HCT116 (cell line): ENCODE measurements at regions not wholly inside any gene's neighbourhood (a gene's known extent, or its start where the extent isn't known, plus 50 kb on each side); places are given as distances from the start of the nearest gene placed in this dataset.

ENCODE experiments used
- ATAC-seq: fragments of 200-7000 bp; cut with Tn5 transposase; 2 replicates; pipeline ENCODE4 v1.9.1; 2020; ENCODE audit warnings: mild to moderate bottlenecking, moderate library complexity
- BruUV-seq: library from RNA; stranded (reverse); fragments of 400-500 nt; replicated peaks from 2 replicates; lab custom pipeline; 2021; lab: Mats Ljungman, UMichigan
- CTCF ChIA-PET: fragments of 300-600 bp; sonication (Branson Sonifier 250); formaldehyde crosslinking; loops from one replicate; lab custom pipeline; 2021; ENCODE audit warnings: antibody characterized with exemption; lab: Charles Lee
- POLR2A ChIA-PET: fragments of 300-600, 350-600 bp; sonication (Branson Sonifier 250); formaldehyde crosslinking; loops from one replicate; lab custom pipeline; 2021; ENCODE audit warnings: antibody characterized with exemption; lab: Charles Lee
- RAD21 ChIA-PET, 2 experiments: fragments of 300-600 bp; sonication (Branson Sonifier 250); formaldehyde crosslinking; loops; one replicate each; lab custom pipeline; 2023; ENCODE audit warnings: low total read pairs in 2 of 2; ENCODE audit not compliant: uncharacterized antibody in 2 of 2, unreplicated experiment in 2 of 2, low non-redundant PET in 1 of 2; lab: Charles Lee
- DNase-seq: peaks from one replicate; pipeline ENCODE4 v3.0.0-alpha.2; 2010; ENCODE audit warnings: low read depth, low spot score
- H2AFZ ChIP-seq: fragments of 200-600 bp; shearing (Covaris generic), sonication (generic); 2 replicates; pipeline ENCODE4 v1.6.1; 2017; ENCODE audit warnings: low read depth, mixed run types, mixed read lengths, antibody characterized with exemption, low read length; ENCODE audit not compliant: poor library complexity, severe bottlenecking
- H3K27ac ChIP-seq: 2 replicates; pipeline ENCODE4 v1.5.1; 2012; ENCODE audit warnings: low read depth, low read length
- H3K27me3 ChIP-seq: fragments of 200-600 bp; sonication (generic); 2 replicates; pipeline ENCODE4 v1.6.1; 2016; ENCODE audit warnings: mixed run types, low read length, mixed read lengths; ENCODE audit not compliant: insufficient read depth
- H3K36me3 ChIP-seq, 2 experiments: fragments of 200-500 bp in 1 of 2; fragments of 200-600 bp in 1 of 2; sonication (Bioruptor generic) in 1 of 2; sonication (generic) in 1 of 2; 2 replicates each; pipeline versions ENCODE4 v1.5.1 to v1.6.1; 2014 to 2016; ENCODE audit warnings: low read length in 2 of 2, inconsistent platforms in 1 of 2, mixed read lengths in 1 of 2, mixed run types in 1 of 2; ENCODE audit not compliant: insufficient read depth in 2 of 2, control insufficient read depth in 1 of 2
- H3K4me1 ChIP-seq, 2 experiments: fragments of 200-600 bp in 1 of 2; sonication (generic) in 1 of 2; 2 replicates each; pipeline versions ENCODE4 v1.5.1 to v1.6.1; 2012 to 2017; ENCODE audit warnings: low read length in 2 of 2, inconsistent platforms in 1 of 2, mild to moderate bottlenecking in 1 of 2, mixed read lengths in 1 of 2, mixed run types in 1 of 2, moderate library complexity in 1 of 2; ENCODE audit not compliant: insufficient read depth in 2 of 2, control insufficient read depth in 1 of 2
- H3K4me2 ChIP-seq: fragments of 200-600 bp; sonication (generic); 2 replicates; pipeline ENCODE4 v1.6.1; 2017; ENCODE audit warnings: mixed run types, low read length, mixed read lengths
- H3K4me3 ChIP-seq, 2 experiments: fragments of 200-600 bp in 1 of 2; sonication (generic) in 1 of 2; replicated peaks in 1 of 2; 2 replicates each; pipeline ENCODE4 v1.5.1; 2011 to 2016; ENCODE audit warnings: low read length in 2 of 2, control low read depth in 1 of 2, low read depth in 1 of 2, mild to moderate bottlenecking in 1 of 2, mixed read lengths in 1 of 2, mixed run types in 1 of 2
- H3K79me2 ChIP-seq: fragments of 200-600 bp; sonication (generic); 2 replicates; pipeline ENCODE4 v1.6.1; 2017; ENCODE audit warnings: mild to moderate bottlenecking, mixed run types, low read length, moderate library complexity, mixed read lengths; ENCODE audit not compliant: insufficient read depth
- H3K9ac ChIP-seq: fragments of 200-600 bp; sonication (generic); 2 replicates; pipeline ENCODE4 v1.6.1; 2016; ENCODE audit warnings: low read length, mixed read lengths
- H3K9me2 ChIP-seq: fragments of 200-600 bp; sonication (generic), shearing (Covaris generic); 2 replicates; pipeline ENCODE4 v1.6.1; 2017; ENCODE audit warnings: mixed run types, mild to moderate bottlenecking, moderate library complexity; ENCODE audit not compliant: insufficient read depth
- H3K9me3 ChIP-seq, 2 experiments: fragments of 200-500 bp in 1 of 2; fragments of 200-600 bp in 1 of 2; sonication (Bioruptor generic) in 1 of 2; sonication (generic) in 1 of 2; 2 replicates each; pipeline ENCODE4 v1.6.1; 2014 to 2017; ENCODE audit warnings: low read length in 2 of 2, mixed read lengths in 2 of 2, inconsistent platforms in 1 of 2, low read depth in 1 of 2, mild to moderate bottlenecking in 1 of 2, mixed run types in 1 of 2, moderate library complexity in 1 of 2; ENCODE audit not compliant: control insufficient read depth in 1 of 2, insufficient read depth in 1 of 2
- H4K20me1 ChIP-seq: fragments of 200-600 bp; sonication (generic), shearing (Covaris generic); 2 replicates; pipeline ENCODE4 v1.6.1; 2017; ENCODE audit warnings: mixed run types, mild to moderate bottlenecking, moderate library complexity; ENCODE audit not compliant: insufficient read depth
- CBX3 ChIP-seq: IDR thresholded peaks from 2 replicates; pipeline ENCODE4 v1.6.1; 2012; ENCODE audit warnings: low read depth
- CEBPB ChIP-seq: IDR thresholded peaks from 2 replicates; pipeline ENCODE4 v1.6.1; 2012; ENCODE audit warnings: low read depth
- EGR1 ChIP-seq: IDR thresholded peaks from 2 replicates; pipeline ENCODE4 v1.6.1; 2012; ENCODE audit warnings: low read depth
- EZH2 ChIP-seq: fragments of 200-600 bp; sonication (generic); IDR thresholded peaks from 2 replicates; pipeline ENCODE4 v1.6.1; 2017; ENCODE audit warnings: antibody characterized with exemption, mixed run types
- EZH2phosphoT487 ChIP-seq: fragments of 200-600 bp; IDR thresholded peaks from 2 replicates; pipeline ENCODE4 v1.6.1; 2018; ENCODE audit warnings: antibody characterized with exemption, borderline replicate concordance
- FOSL1 ChIP-seq: IDR thresholded peaks from 2 replicates; pipeline ENCODE4 v1.6.1; 2012; ENCODE audit warnings: low read depth
- POLR2AphosphoS5 ChIP-seq: IDR thresholded peaks from 2 replicates; pipeline ENCODE4 v1.6.1; 2011; ENCODE audit warnings: mild to moderate bottlenecking, low read depth, low read length, moderate library complexity
- RAD21 ChIP-seq: IDR thresholded peaks from 2 replicates; pipeline ENCODE4 v1.6.1; 2012; ENCODE audit warnings: low read depth, mild to moderate bottlenecking
- SIN3A ChIP-seq: IDR thresholded peaks from 2 replicates; pipeline ENCODE4 v1.6.1; 2012; ENCODE audit warnings: low read depth
- SP1 ChIP-seq: IDR thresholded peaks from 2 replicates; pipeline ENCODE4 v1.6.1; 2012; ENCODE audit warnings: low read depth
- TCF7L2 ChIP-seq: IDR thresholded peaks from 2 replicates; pipeline ENCODE4 v1.7.0; 2011; ENCODE audit warnings: borderline replicate concordance, inconsistent platforms; ENCODE audit not compliant: insufficient read depth, insufficient read length; ENCODE audit errors: extremely low read depth
- YY1 ChIP-seq: IDR thresholded peaks from 2 replicates; pipeline ENCODE4 v1.6.1; 2011; ENCODE audit warnings: low read length, low read depth, moderate library complexity, mild to moderate bottlenecking; ENCODE audit not compliant: insufficient replicate concordance; ENCODE audit errors: extremely low read depth
- intact Hi-C: fragments of 100-400 bp; cut with micrococcal nuclease; formaldehyde crosslinking; loops from 2 replicates; pipeline ENCODE4 v1.10.0; 2022
- TF ChIP-seq, protein P1 (sequence below): IDR thresholded peaks from 2 replicates; pipeline ENCODE4 v1.6.1; 2012; ENCODE audit warnings: low read depth
- TF ChIP-seq, protein P2 (sequence below): IDR thresholded peaks from 2 replicates; pipeline ENCODE4 v1.6.1; 2012
- TF ChIP-seq, protein P3 (sequence below): IDR thresholded peaks from 2 replicates; pipeline ENCODE4 v1.6.1; 2011; ENCODE audit warnings: mild to moderate bottlenecking, low read length, moderate library complexity; ENCODE audit not compliant: insufficient replicate concordance; ENCODE audit errors: extremely low read depth

DNA sequence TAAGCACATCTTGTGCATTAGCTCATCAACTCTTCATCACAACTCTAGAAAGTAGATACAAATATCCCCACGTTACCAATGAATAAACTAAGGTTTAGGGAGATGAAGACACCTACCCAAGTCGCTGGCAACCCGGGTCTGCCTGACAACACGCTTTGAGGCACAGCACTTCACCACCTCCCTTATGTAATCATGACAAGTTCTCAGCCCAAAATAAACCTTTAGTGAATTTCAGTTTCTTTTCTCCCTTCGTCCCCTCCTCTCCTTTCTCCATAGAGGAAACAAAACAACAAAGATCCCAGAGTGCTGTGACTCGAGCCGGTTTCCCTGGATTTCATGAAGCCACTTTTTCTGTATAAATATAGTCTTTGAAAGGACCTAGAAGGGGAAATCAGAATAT lies 105.4 kb downstream of the MAFB start:
- peaks cover 25% of the 10 kb centered on the region; the same call in 1 of the 2 replicates for H3K27me3 ChIP-seq
- POLR2A ChIA-PET, result no interaction called here
- no peaks in the 10 kb centered on the region for H3K79me2 ChIP-seq
- H2AFZ ChIP-seq, result no peak overlapping the region
- DNase-seq (no peak), ATAC-seq (no peak)
- no peak overlapping the region for H3K9ac ChIP-seq
- H3K27ac ChIP-seq, result no peak overlapping the region
- TF ChIP-seq, protein P1, sequence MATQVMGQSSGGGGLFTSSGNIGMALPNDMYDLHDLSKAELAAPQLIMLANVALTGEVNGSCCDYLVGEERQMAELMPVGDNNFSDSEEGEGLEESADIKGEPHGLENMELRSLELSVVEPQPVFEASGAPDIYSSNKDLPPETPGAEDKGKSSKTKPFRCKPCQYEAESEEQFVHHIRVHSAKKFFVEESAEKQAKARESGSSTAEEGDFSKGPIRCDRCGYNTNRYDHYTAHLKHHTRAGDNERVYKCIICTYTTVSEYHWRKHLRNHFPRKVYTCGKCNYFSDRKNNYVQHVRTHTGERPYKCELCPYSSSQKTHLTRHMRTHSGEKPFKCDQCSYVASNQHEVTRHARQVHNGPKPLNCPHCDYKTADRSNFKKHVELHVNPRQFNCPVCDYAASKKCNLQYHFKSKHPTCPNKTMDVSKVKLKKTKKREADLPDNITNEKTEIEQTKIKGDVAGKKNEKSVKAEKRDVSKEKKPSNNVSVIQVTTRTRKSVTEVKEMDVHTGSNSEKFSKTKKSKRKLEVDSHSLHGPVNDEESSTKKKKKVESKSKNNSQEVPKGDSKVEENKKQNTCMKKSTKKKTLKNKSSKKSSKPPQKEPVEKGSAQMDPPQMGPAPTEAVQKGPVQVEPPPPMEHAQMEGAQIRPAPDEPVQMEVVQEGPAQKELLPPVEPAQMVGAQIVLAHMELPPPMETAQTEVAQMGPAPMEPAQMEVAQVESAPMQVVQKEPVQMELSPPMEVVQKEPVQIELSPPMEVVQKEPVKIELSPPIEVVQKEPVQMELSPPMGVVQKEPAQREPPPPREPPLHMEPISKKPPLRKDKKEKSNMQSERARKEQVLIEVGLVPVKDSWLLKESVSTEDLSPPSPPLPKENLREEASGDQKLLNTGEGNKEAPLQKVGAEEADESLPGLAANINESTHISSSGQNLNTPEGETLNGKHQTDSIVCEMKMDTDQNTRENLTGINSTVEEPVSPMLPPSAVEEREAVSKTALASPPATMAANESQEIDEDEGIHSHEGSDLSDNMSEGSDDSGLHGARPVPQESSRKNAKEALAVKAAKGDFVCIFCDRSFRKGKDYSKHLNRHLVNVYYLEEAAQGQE, result no peak
- TF ChIP-seq YY1, result no peak
- no peak for TF ChIP-seq TCF7L2
- no peak for TF ChIP-seq EZH2
- no peak for TF ChIP-seq CEBPB
- H3K9me3 ChIP-seq, result no peaks in the 10 kb centered on the region
- RAD21 ChIA-PET, result no interaction called here
- CTCF ChIA-PET, result no interaction called here
- no peak overlapping the region for H3K4me2 ChIP-seq
- no peaks in the 10 kb centered on the region for H3K9me2 ChIP-seq
- no peaks in the 10 kb centered on the region for H4K20me1 ChIP-seq
- no peaks in the 10 kb centered on the region for H3K36me3 ChIP-seq
- intact Hi-C loops, result no loop called here
- no peaks in the 10 kb centered on the region for H3K4me1 ChIP-seq
- no peak overlapping the region for H3K4me3 ChIP-seq
- no TSS peak for BruUV-seq

DNA sequence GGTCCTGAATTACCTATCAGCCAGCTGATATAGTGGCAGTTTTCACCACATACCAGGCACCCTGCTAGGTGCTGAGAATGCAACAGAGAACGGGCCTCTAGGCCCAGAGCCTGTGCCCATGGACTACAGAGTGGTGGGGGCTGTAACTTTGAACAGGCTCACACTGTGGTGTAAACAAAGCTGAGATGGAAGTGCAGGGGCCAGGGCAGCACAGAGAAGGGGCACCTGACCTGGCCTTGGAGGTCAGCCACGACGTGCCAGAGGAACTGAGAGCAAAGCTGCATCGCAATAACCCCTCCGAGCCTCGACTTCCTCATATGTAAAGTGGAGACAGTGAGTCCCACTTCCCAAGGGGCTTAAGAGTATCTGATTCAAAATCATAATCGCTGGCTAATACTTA lies 105.8 kb downstream of the MAFB start:
- H3K4me1 ChIP-seq, result no peaks in the 10 kb centered on the region
- no peak for ATAC-seq
- H3K9ac ChIP-seq, result no peak overlapping the region
- RAD21 ChIA-PET, result no interaction called here
- no peaks in the 10 kb centered on the region for H3K9me2 ChIP-seq
- H3K4me3 ChIP-seq, result no peak overlapping the region
- peaks cover 25% of the 10 kb centered on the region; the same call in 1 of the 2 replicates for H3K27me3 ChIP-seq
- no TSS peak for BruUV-seq
- intact Hi-C loops, result no loop called here
- H3K9me3 ChIP-seq, result no peaks in the 10 kb centered on the region
- no peaks in the 10 kb centered on the region for H4K20me1 ChIP-seq
- H3K27ac ChIP-seq, result no peak overlapping the region
- H3K4me2 ChIP-seq, result no peak overlapping the region
- no peaks in the 10 kb centered on the region for H3K36me3 ChIP-seq
- POLR2A ChIA-PET, result no interaction called here
- H2AFZ ChIP-seq, result no peak overlapping the region
- no peak for DNase-seq
- CTCF ChIA-PET, result no interaction called here
- no peaks in the 10 kb centered on the region for H3K79me2 ChIP-seq
- TF ChIP-seq SIN3A (no peak), EGR1 (no peak), POLR2AphosphoS5 (no peak), TCF7L2 (no peak), CEBPB (no peak), EZH2phosphoT487 (no peak), FOSL1 (no peak), CBX3 (no peak), RAD21 (no peak), EZH2 (no peak), SP1 (no peak)
- TF ChIP-seq, protein P2, sequence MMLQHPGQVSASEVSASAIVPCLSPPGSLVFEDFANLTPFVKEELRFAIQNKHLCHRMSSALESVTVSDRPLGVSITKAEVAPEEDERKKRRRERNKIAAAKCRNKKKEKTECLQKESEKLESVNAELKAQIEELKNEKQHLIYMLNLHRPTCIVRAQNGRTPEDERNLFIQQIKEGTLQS, result no peak
- TF ChIP-seq, protein P3, sequence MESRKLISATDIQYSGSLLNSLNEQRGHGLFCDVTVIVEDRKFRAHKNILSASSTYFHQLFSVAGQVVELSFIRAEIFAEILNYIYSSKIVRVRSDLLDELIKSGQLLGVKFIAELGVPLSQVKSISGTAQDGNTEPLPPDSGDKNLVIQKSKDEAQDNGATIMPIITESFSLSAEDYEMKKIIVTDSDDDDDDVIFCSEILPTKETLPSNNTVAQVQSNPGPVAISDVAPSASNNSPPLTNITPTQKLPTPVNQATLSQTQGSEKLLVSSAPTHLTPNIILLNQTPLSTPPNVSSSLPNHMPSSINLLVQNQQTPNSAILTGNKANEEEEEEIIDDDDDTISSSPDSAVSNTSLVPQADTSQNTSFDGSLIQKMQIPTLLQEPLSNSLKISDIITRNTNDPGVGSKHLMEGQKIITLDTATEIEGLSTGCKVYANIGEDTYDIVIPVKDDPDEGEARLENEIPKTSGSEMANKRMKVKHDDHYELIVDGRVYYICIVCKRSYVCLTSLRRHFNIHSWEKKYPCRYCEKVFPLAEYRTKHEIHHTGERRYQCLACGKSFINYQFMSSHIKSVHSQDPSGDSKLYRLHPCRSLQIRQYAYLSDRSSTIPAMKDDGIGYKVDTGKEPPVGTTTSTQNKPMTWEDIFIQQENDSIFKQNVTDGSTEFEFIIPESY, result no peak
